Iris pigment epithelial cell (primary cell): ENCODE measurements at regions not wholly inside any gene's neighbourhood (a gene's known extent, or its start where the extent isn't known, plus 50 kb on each side); places are given as distances from the start of the nearest gene placed in this dataset.

ENCODE experiments used
- DNase-seq: peaks from one replicate; pipeline ENCODE4 v3.0.0-alpha.2; 2011; ENCODE audit warnings: low read depth

DNA sequence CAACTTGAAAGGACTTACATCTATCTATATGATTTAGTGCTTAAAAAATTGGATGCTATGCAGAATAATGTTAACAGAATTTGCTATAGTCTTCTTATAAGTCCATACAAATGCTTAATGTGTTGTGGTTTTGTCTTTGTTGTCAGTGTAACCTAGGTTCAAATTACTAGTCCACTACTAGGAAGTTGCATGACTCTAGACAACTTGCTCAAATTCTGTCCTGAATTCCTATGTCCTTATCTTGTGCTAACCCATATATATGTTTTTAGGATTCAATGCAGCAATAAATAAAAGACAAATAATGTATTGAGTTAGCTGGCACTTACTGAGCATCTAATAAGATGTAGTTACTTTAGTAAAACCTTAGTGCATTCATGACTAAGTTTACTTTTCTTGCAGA lies 276.5 kb upstream of the KCNMB2 start:
- DNase-seq, result no peak

DNA sequence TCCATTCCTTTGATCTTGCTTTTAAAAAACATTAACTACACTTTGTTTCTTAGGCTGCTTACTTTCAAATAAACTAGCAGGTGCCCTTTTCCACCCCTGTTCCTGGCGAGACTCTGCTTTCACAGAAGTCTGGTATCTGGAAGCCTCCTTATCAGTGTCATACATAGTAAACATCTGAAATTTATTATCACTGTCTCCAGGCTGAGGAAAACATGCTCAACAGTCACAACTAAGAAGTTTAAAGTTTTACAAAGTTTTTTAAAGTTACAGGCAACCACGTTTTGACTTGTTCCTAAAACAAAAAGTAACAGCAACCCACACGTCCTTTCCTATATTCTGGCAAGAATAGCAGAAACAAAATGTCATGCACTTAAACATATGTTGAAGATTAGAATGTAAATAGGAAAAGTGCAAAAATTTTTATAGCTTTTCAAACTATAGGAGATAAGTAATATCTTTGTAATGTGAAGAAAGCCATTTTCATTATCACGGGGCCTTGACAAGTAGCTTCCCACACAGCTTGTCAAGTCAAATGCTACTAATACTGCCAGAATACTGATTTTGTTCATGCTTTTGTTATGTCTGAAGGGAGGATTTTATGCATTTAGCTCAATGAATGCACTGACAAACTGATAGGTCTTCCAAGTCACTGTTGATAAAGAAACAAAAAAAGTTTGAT lies 275.2 kb upstream of the KCNMB2 start:
- DNase-seq, result peak; percentile 15

DNA sequence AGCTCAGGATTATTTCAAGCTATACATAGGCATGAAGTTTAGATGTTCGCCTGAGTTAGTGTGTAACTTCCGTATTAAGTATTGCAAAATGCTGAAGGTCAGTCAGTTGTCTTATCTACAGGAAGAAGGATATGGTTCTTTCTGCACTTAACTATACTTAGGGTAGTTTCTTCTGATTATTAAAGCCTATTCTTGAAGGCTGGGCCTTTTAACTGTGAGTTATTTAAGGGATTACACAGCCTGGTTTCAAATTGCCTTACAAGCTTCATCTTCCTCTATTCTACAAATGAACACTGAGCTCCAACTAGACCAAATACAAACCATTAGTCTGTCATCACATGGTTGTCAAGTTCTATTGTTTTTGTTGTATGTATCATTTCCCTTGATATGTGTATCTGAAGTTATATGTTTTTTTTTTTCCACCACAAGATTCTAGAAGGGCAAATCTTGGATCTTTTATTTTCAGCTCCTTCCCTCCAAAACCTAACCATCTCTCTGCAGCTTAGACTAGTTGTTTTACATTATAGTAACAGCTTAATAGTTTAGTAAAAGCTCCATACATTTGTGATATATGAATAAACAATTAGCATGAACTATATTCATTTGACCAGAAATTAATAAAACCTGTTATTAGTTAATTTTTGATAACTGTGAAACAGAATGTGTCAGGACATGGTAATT lies 272.9 kb upstream of the KCNMB2 start:
- DNase-seq, result peak; percentile 34

DNA sequence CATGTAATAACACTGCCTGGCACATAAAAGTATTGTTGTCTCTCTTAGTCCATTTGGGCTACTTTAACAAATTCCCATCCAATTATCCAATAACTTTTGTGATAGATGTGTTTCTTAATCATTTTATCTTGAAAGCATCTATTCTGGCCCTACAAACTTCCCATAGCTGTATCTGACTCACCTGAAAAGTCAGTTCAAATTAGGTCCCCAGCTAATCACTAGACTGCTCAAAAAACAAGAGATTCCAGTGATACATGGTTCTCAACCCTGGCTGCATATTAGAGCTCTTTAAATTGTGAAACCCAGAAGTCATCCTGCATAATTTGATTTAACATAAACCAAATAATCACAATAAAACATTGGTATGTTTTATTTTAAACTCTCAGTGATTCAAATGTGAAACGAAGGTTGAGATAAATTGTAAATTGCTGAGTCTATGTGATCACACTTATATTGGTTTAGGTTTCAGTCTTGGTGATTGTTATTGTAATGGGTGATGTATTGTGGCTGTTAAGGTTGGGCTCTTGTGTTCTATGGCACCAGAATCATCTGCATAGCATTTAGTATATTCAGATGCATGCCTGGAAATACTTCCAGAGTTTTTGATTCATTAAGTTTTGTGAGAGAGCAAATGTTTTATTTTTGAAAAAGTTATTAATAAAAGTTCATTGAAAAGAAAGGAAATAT lies 268.9 kb upstream of the KCNMB2 start:
- DNase-seq, result no peak

DNA sequence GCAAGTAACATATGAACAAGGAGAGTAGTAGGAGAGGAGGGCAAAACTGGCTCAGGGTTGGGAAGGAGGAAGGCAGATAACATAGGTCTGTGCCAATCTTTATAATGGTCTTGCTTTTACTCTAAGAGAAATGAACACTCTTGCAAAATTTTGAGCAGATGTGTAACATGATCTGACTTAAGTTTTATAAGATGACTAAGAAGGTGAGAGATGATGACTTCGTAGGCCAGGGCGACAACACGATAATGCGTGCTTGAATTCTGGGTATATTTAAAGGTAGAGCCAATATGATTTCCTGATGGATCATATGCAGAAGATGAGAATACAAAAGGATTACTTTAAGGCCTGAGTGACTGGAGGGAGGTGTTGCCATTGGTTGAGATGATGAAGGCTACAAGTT lies 265.4 kb upstream of the KCNMB2 start:
- DNase-seq, result peak; percentile 63

DNA sequence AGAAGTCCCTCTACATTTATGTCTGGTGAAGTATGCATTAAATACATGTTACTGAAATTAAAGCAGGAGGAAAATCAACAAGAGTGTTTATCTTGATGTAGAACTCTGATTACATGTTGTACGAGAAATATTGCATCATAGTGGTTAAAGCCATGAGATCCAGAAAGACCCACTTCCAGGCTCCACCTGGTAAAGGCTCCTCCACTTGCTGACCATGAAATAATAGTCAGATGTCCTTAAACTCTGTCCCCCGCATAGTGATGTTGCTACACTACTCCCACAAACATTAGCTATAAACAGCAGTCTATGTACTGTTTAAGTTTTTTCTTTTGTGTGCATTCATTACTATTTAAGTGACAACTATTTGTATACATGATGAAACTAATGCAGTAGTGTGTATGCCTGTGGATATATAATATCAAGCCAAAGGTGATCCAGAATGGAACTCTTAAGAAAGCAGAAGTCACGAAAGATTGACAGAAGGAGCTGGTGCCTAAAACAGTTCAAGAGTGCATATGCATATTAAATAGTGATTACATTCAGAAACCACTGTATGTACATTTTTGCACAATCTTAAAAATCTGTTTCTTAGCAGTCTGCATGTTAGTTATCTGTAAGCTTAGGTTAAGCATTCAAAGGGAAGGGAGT lies 264.4 kb upstream of the KCNMB2 start:
- no peak for DNase-seq

DNA sequence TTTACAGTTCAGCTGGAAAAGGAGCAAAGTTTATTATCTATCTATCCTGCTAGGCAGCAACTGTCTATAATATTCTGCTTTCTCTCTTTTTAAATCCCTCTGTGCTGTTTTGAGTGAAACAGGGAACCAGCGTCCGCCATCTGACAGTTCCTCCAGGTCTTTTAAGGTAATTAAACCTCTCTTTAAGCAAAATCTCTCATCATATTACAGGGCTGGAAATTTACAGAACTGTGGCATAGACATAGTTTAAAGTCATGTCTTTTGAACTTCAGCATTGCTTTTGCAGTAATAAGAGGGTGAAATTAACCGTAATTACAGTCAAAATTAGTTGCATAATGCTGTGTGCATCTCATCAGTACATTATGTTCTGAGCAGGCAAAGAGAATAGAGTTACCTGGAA lies 263.4 kb upstream of the KCNMB2 start:
- DNase-seq, result no peak

GRCh38 chr3:178274711-178275110 lies 261.5 kb upstream of the KCNMB2 start:
- no peak for DNase-seq

GRCh38 chr3:178275311-178275710 lies 260.9 kb upstream of the KCNMB2 start:
- DNase-seq, result no peak

- DNase-seq, result peak; percentile 31
These were observed 260.4 kb upstream of the KCNMB2 start for GRCh38 chr3:178275793-178276192.

- no peak for DNase-seq
These were observed 258.6 kb upstream of the KCNMB2 start for GRCh38 chr3:178277605-178278004.

DNA sequence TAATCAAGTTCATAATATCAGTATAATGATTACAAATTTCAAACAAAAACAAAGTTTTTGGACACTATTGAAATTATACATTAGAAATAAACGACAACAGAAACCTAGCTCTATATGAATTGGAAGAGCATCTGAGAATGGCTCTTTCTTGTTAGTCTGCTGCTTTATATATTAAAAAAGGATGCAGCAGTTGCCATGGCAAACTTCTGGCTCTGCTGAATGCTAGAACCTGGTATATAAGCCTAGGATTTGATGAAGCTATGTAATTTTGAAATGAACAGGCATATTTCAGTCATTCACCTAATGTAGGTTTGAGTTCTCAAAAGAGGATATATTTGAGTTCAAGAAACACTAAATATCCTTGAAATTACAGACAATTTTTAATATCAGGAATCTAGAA lies 252.7 kb upstream of the KCNMB2 start:
- DNase-seq, result no peak

DNA sequence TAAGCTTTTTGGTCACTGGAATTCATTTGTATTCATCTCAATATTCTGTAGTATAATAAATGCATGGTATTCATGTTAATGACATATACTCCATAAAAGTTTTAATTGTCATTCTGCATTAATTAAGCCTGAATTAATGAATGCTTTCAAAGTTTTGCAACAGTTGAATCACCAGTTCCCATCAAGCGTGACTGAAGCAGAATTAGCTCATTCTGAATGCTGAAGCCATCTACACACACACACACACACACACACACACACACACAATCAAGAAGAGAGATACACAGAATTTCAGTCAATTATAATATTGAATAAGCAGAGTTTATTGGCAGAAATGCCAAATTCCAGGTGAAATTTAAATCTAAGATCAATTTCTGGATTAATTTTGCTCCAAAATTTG lies 252.1 kb upstream of the KCNMB2 start:
- no peak for DNase-seq

DNA sequence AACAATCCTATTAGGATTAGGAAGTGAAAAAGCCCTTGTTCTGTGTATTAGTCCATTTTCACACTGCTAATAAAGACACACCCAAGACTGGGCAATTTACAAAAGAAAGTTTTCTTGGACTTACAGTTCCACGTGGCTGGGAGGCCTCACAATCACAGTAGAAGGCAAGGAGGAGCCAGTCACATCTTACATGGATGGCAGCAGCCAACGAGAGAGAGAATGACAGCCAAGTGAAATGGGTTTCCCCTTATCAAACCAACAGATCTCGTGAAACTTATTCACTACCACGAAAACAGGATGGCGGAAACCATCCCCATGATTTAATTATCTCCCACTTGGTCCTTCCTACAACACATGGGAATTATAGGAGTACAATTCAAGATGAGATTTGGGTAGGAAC lies 248.2 kb upstream of the KCNMB2 start:
- DNase-seq, result no peak

- peak; percentile 75 for DNase-seq
These were observed 246.6 kb upstream of the KCNMB2 start for GRCh38 chr3:178289544-178290160.

- no peak for DNase-seq
These were observed 244.5 kb upstream of the KCNMB2 start for GRCh38 chr3:178291574-178292370.

DNA sequence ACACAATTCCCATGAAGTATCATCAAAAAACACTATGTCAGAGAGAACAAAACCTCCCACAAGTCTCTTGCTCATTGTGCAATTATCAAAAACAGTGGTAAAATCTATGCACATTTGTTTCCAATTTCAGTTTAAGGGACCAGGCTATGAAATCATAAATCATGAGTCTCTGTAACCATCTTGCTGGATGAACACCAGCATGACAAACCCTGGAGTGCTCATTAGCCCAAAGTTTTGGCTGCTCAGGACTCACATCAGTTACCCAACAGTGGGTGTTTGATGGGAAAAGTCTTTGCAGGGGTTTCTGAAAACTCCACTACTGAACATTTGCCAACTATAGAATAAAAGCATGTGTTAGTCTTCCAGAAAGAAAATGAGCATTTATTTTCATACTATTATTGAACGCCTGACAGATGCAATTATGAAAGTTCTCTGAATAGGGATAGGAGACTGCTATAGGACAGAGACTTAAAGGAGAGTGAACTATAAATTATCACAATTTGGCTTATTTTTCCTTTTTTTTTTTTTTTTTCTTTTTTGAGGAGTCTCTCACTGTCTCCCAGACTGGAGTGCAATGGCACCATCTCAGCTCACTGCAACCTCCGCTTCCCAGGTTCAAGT lies 240.8 kb upstream of the KCNMB2 start:
- peak; percentile 52 for DNase-seq

GRCh38 chr3:178297199-178297598 lies 239.0 kb upstream of the KCNMB2 start:
- DNase-seq, result no peak

DNA sequence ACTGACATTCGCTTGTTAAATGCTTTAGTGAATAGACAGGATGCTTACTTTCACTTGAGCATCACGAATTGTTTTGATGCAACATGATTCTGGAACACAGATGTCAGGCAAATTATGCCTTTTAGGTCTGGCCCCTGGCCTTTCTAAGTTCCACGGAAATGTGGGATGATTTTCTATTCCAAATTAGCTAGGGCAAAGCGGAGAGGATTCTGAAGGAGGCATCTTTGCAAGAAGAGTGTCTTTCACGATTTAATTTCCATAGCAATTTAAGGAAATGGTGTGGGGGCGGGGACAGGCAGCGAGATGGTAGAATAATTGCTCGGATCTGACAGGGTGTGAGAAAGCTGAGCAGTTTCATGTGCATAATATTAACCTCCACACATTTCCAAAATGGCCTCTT lies 238.5 kb upstream of the KCNMB2 start:
- DNase-seq, result no peak

- DNase-seq, result no peak
These were observed 235.7 kb upstream of the KCNMB2 start for GRCh38 chr3:178300441-178300959.
